ENCODE measurements at regions not wholly inside any gene's neighbourhood (a gene's known extent, or its start where the extent isn't known, plus 50 kb on each side); places are given as distances from the start of the nearest gene placed in this dataset.

DNA sequence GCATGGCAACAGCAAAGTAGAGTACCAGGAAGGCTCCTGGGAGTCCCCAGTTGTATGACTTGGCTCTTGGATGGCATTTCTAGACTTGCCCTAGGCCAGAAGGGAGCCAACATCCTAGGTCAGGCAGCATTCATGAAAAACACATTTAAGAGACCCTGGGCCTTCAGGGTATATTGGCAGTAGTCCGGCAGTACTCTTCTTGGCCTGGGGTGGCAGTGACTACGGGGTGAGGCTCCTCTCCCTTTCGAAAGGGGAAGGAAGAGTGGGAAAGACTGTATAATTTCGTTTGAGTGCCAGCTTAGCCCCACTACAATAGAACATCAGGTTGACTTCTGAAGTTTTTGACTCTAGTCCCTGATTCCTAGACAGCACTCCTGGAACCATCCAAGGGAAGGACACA lies 136.4 kb downstream of the ZIC4 start:
- TF ChIP-seq, protein P1, sequence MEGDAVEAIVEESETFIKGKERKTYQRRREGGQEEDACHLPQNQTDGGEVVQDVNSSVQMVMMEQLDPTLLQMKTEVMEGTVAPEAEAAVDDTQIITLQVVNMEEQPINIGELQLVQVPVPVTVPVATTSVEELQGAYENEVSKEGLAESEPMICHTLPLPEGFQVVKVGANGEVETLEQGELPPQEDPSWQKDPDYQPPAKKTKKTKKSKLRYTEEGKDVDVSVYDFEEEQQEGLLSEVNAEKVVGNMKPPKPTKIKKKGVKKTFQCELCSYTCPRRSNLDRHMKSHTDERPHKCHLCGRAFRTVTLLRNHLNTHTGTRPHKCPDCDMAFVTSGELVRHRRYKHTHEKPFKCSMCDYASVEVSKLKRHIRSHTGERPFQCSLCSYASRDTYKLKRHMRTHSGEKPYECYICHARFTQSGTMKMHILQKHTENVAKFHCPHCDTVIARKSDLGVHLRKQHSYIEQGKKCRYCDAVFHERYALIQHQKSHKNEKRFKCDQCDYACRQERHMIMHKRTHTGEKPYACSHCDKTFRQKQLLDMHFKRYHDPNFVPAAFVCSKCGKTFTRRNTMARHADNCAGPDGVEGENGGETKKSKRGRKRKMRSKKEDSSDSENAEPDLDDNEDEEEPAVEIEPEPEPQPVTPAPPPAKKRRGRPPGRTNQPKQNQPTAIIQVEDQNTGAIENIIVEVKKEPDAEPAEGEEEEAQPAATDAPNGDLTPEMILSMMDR (conservative IDR thresholded peaks at IDR 0.05; ENCODE audit: low read depth, low read length): no peak
- TF ChIP-seq EZH2 (IDR thresholded peaks at IDR 0.05; ENCODE audit: low read length, unreplicated experiment): no peak
- no peak for TF ChIP-seq EZH2phosphoT487 (IDR thresholded peaks at IDR 0.05; ENCODE audit: borderline replicate concordance, low read length)
